ENCODE measurements at regions not wholly inside any gene's neighbourhood (a gene's known extent, or its start where the extent isn't known, plus 50 kb on each side); places are given as distances from the start of the nearest gene placed in this dataset.

- Mint-ChIP-seq H3K4me1 (no peaks in the 10 kb centered on the region), H3K4me3 (no peak overlapping the region), H3K9me3 (no peaks in the 10 kb centered on the region), H3K27ac (no peak overlapping the region), H3K27me3 (ENCODE audit: insufficient read depth, low read depth, poor library complexity) (no peaks in the 10 kb centered on the region), H3K36me3 (ENCODE audit: low read depth) (no peaks in the 10 kb centered on the region)
- no peak for TF ChIP-seq ZNF331 (CRISPR knock-in tag; IDR thresholded peaks at IDR 0.05; ENCODE audit: low read depth)
- no peak for TF ChIP-seq ZNF114 (CRISPR knock-in tag; IDR thresholded peaks at IDR 0.05)
- TF ChIP-seq ZNF462 (CRISPR knock-in tag; IDR thresholded peaks at IDR 0.05): no peak
- no peak for TF ChIP-seq POLR2AphosphoS5 (IDR thresholded peaks at IDR 0.05; ENCODE audit: low read depth)
- no peak for TF ChIP-seq CTCF (conservative IDR thresholded peaks at IDR 0.05; ENCODE audit: low read depth in 2 of 2)
- TF ChIP-seq REST (IDR thresholded peaks at IDR 0.05; ENCODE audit: unreplicated experiment): no peak
- Histone ChIP-seq H3K79me2 (replicated peaks; ENCODE audit: insufficient read depth) (no peaks in the 10 kb centered on the region), H3K4me3 (no peak overlapping the region), H3K27ac (ENCODE audit: low read depth) (no peak overlapping the region), H3K9me2 (ENCODE audit: insufficient read depth) (no peaks in the 10 kb centered on the region), H3K27me3 (ENCODE audit: insufficient read depth) (no peaks in the 10 kb centered on the region), H3K36me3 (ENCODE audit: insufficient read depth) (no peaks in the 10 kb centered on the region), H4K20me1 (replicated peaks; ENCODE audit: insufficient read depth) (no peaks in the 10 kb centered on the region), H2AFZ (no peak overlapping the region), H3F3A (replicated peaks; ENCODE audit: low read depth) (no peaks in the 10 kb centered on the region), H3K4me1 (ENCODE audit: insufficient read depth) (no peaks in the 10 kb centered on the region), H3K4me2 (no peak overlapping the region)
- no peak for ATAC-seq
- DNase-seq (ENCODE audit: low spot score): no peak
Observed at GRCh38 chr1:103194984-103195383, 86.7 kb upstream of the COL11A1 start.
